ENCODE measurements at regions not wholly inside any gene's neighbourhood (a gene's known extent, or its start where the extent isn't known, plus 50 kb on each side); places are given as distances from the start of the nearest gene placed in this dataset.

GRCh38 chr6:79763301-79763700, 132.2 kb downstream of the SH3BGRL2 start:
- no peak for DNase-seq

- DNase-seq = no peak
Observed at GRCh38 chr6:79762370-79762769, 131.2 kb downstream of the SH3BGRL2 start.

GRCh38 chr6:79756496-79756895, 125.4 kb downstream of the SH3BGRL2 start:
- DNase-seq = no peak

DNA sequence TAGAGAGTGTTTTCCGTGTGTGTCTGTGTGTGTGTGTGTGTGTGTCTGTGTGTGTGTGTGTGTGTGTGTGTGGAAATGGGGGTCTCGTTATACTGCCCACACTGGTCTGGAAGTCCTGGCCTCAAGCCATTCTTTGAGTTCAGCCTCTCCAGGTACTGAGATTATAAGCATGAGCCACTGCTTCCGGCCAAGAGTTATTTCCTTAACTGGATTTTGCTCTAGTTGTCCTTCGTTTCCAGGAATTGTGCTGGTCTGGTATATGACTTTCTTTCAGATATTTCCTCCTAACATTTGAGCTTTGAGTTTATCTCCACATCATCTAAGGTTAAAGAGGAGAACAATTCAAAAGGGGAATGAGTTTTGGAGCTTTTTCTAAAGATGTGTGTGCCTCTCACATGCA, 124.8 kb downstream of the SH3BGRL2 start:
- DNase-seq = no peak
